PFSK-1 (cell line): ENCODE measurements at regions not wholly inside any gene's neighbourhood (a gene's known extent, or its start where the extent isn't known, plus 50 kb on each side); places are given as distances from the start of the nearest gene placed in this dataset.

Experiments
- POLR2AphosphoS5 ChIP-seq: IDR thresholded peaks from 2 replicates; pipeline ENCODE4 v1.6.1; 2012; ENCODE audit warnings: low read depth, mild to moderate bottlenecking, control low read depth, low read length, moderate library complexity
- REST ChIP-seq, 2 experiments: IDR thresholded peaks; 2 replicates each; pipeline versions ENCODE4 v1.6.1 to v1.8.0; 2011 to 2012; ENCODE audit warnings: low read depth in 2 of 2, low read length in 2 of 2, control low read depth in 1 of 2, inconsistent platforms in 1 of 2, mild to moderate bottlenecking in 1 of 2, moderate library complexity in 1 of 2; ENCODE audit not compliant: insufficient read depth in 1 of 2

- TF ChIP-seq POLR2AphosphoS5 (no peak), REST (IDR thresholded peaks at IDR 0.05; ENCODE audit: insufficient read depth in 1 of 2, low read depth in 2 of 2, low read length in 2 of 2) (no peak)
Measured at GRCh38 chr1:232334811-232335210, 295.1 kb downstream of the SIPA1L2 start.
